Activated CD8-positive, alpha-beta T cell treated with anti-CD3 and anti-CD28 coated beads for 36 hours (primary cell): ENCODE measurements at regions not wholly inside any gene's neighbourhood (a gene's known extent, or its start where the extent isn't known, plus 50 kb on each side); places are given as distances from the start of the nearest gene placed in this dataset.

Experiments used
- ATAC-seq: fragments of 200-7000 bp; cut with Tn5 transposase; one replicate; pipeline ENCODE4 v1.10.0; 2021; ENCODE audit warnings: mild to moderate bottlenecking, moderate library complexity
- CTCF ChIA-PET: fragments of 350-600 bp; sonication (Branson Sonifier 250); formaldehyde crosslinking; loops from one replicate; lab custom pipeline; 2021; ENCODE audit warnings: antibody characterized with exemption; lab: Charles Lee
- POLR2A ChIA-PET: fragments of 350-600 bp; sonication (Branson Sonifier 250); formaldehyde crosslinking; loops from one replicate; lab custom pipeline; 2021; ENCODE audit warnings: antibody characterized with exemption; lab: Charles Lee
- DNase-seq: peaks from one replicate; pipeline ENCODE4 v3.0.0-alpha.2; 2020
- H3K27ac Mint-ChIP-seq: one replicate; pipeline ENCODE4 v1.8.0; 2021; ENCODE audit warnings: mild to moderate bottlenecking, mixed read lengths
- H3K27me3 Mint-ChIP-seq: one replicate; pipeline ENCODE4 v1.8.0; 2021; ENCODE audit warnings: mixed read lengths
- H3K36me3 Mint-ChIP-seq: one replicate; pipeline ENCODE4 v1.8.0; 2021; ENCODE audit warnings: low read depth, mixed read lengths
- H3K4me1 Mint-ChIP-seq: one replicate; pipeline ENCODE4 v1.8.0; 2021; ENCODE audit warnings: low read depth, mixed read lengths
- H3K4me3 Mint-ChIP-seq: one replicate; pipeline ENCODE4 v1.8.0; 2021; ENCODE audit warnings: mild to moderate bottlenecking, moderate library complexity, mixed read lengths
- H3K9me3 Mint-ChIP-seq: one replicate; pipeline ENCODE4 v1.8.0; 2021; ENCODE audit warnings: mixed read lengths
- CTCF ChIP-seq: fragments of 200-600 bp; IDR thresholded peaks from one replicate; pipeline ENCODE4 v1.8.0; 2022; ENCODE audit warnings: antibody characterized with exemption, mild to moderate bottlenecking
- intact Hi-C: fragments of 100-400 bp; cut with micrococcal nuclease; formaldehyde crosslinking; loops from one replicate; pipeline ENCODE4 v1.10.0; 2022

- Mint-ChIP-seq H3K27me3 (peaks cover 2% of the 10 kb centered on the region), H3K36me3 (no peaks in the 10 kb centered on the region), H3K4me3 (no peak overlapping the region), H3K4me1 (no peaks in the 10 kb centered on the region), H3K9me3 (no peaks in the 10 kb centered on the region), H3K27ac (no peak overlapping the region)
- TF ChIP-seq CTCF: no peak
- no peak for ATAC-seq
- ChIA-PET POLR2A (no interaction called here), CTCF (interaction anchor here (1.0 to 1.2 kb wide), 2 partner anchors 10 to 137 kb away, joined by 3 read pairs; no protein-coding TSS in a partner anchor)
- DNase-seq: no peak
- intact Hi-C loops: no loop called here
Observed at GRCh38 chr7:117992635-117993376, 119.6 kb upstream of the CTTNBP2 start.

- DNase-seq (peak; percentile 27), ATAC-seq (peak; percentile 49)
- H3K4me1 Mint-ChIP-seq: no peaks in the 10 kb centered on the region
- H3K27me3 Mint-ChIP-seq: peaks cover 2% of the 10 kb centered on the region
- no peak overlapping the region for H3K27ac Mint-ChIP-seq
- TF ChIP-seq CTCF: peak; percentile 39
- ChIA-PET POLR2A (no interaction called here), CTCF (interaction anchor here (0.7 to 1.2 kb wide), 3 partner anchors 11 to 136 kb away, joined by 3 read pairs; no protein-coding TSS in a partner anchor)
- H3K36me3 Mint-ChIP-seq: no peaks in the 10 kb centered on the region
- intact Hi-C loops: no loop called here
- H3K9me3 Mint-ChIP-seq: no peaks in the 10 kb centered on the region
- H3K4me3 Mint-ChIP-seq: no peak overlapping the region
Observed at GRCh38 chr7:117993377-117994003, 120.2 kb upstream of the CTTNBP2 start.

GRCh38 chr7:117995850-117996650 is 122.8 kb upstream of the CTTNBP2 start:
- H3K9me3 Mint-ChIP-seq: no peaks in the 10 kb centered on the region
- intact Hi-C loops: no loop called here
- no peaks in the 10 kb centered on the region for H3K4me1 Mint-ChIP-seq
- no peak overlapping the region for H3K27ac Mint-ChIP-seq
- DNase-seq: no peak
- H3K4me3 Mint-ChIP-seq: no peak overlapping the region
- H3K36me3 Mint-ChIP-seq: no peaks in the 10 kb centered on the region
- ChIA-PET POLR2A (no interaction called here), CTCF (no interaction called here)
- no peak for ATAC-seq
- no peak for TF ChIP-seq CTCF
- H3K27me3 Mint-ChIP-seq: peaks cover 2% of the 10 kb centered on the region

- DNase-seq (no peak), ATAC-seq (no peak)
- peaks cover 2% of the 10 kb centered on the region for H3K27me3 Mint-ChIP-seq
- intact Hi-C loops: no loop called here
- no peaks in the 10 kb centered on the region for H3K4me1 Mint-ChIP-seq
- H3K36me3 Mint-ChIP-seq: no peaks in the 10 kb centered on the region
- ChIA-PET POLR2A (no interaction called here), CTCF (no interaction called here)
- H3K9me3 Mint-ChIP-seq: no peaks in the 10 kb centered on the region
- no peak overlapping the region for H3K27ac Mint-ChIP-seq
- no peak overlapping the region for H3K4me3 Mint-ChIP-seq
- no peak for TF ChIP-seq CTCF
Observed at GRCh38 chr7:117997862-117998825, 124.9 kb upstream of the CTTNBP2 start.
